Caco-2 (cell line): ENCODE measurements at regions not wholly inside any gene's neighbourhood (a gene's known extent, or its start where the extent isn't known, plus 50 kb on each side); places are given as distances from the start of the nearest gene placed in this dataset.

Experiments used
- BruUV-seq: library from RNA; stranded (reverse); fragments of 400-500 nt; replicated peaks from 2 replicates; lab custom pipeline; 2021; lab: Mats Ljungman, UMichigan
- CTCF ChIA-PET: fragments of 300-600 bp; sonication (Branson Sonifier 250); formaldehyde crosslinking; loops from one replicate; lab custom pipeline; 2022; ENCODE audit warnings: antibody characterized with exemption; lab: Charles Lee
- POLR2A ChIA-PET: fragments of 300-600 bp; sonication (Branson Sonifier 250); formaldehyde crosslinking; loops from one replicate; lab custom pipeline; 2022; ENCODE audit warnings: antibody characterized with exemption; lab: Charles Lee
- DNase-seq, 2 experiments: peaks; one replicate each; pipeline versions ENCODE4 v3.0.0 to v3.0.0-alpha.2; 2020 to 2022
- H3K27me3 ChIP-seq: replicated peaks from 2 replicates; pipeline ENCODE4 v1.6.0; 2011; ENCODE audit warnings: low read length; ENCODE audit not compliant: control insufficient read depth, insufficient read depth
- H3K36me3 ChIP-seq: 2 replicates; pipeline ENCODE4 v1.5.1; 2011; ENCODE audit warnings: low read length; ENCODE audit not compliant: control insufficient read depth, insufficient read depth
- H3K4me1 ChIP-seq: fragments of 250-450 bp; sonication (Bioruptor Pico); 2 replicates; pipeline ENCODE4 v1.5.1; 2020; ENCODE audit warnings: mild to moderate bottlenecking
- H3K4me3 ChIP-seq: 2 replicates; pipeline ENCODE4 v1.5.1; 2011; ENCODE audit warnings: low read depth, mild to moderate bottlenecking, control low read depth, low read length
- H3K9me3 ChIP-seq: fragments of 250-450 bp; sonication (Bioruptor Pico); 2 replicates; pipeline ENCODE4 v1.5.1; 2020; ENCODE audit warnings: mild to moderate bottlenecking, moderate library complexity
- H3K27ac Mint-ChIP-seq: one replicate; pipeline ENCODE4 v1.8.0; 2022; ENCODE audit warnings: mixed read lengths; ENCODE audit not compliant: unreplicated experiment
- H3K27me3 Mint-ChIP-seq: one replicate; pipeline ENCODE4 v1.8.0; 2022; ENCODE audit warnings: mixed read lengths; ENCODE audit not compliant: insufficient read depth, unreplicated experiment
- H3K36me3 Mint-ChIP-seq: one replicate; pipeline ENCODE4 v1.8.0; 2022; ENCODE audit warnings: mild to moderate bottlenecking, mixed read lengths; ENCODE audit not compliant: insufficient read depth, unreplicated experiment
- H3K4me1 Mint-ChIP-seq: one replicate; pipeline ENCODE4 v1.8.0; 2022; ENCODE audit warnings: low read depth, mixed read lengths; ENCODE audit not compliant: unreplicated experiment
- H3K4me3 Mint-ChIP-seq: one replicate; pipeline ENCODE4 v1.8.0; 2022; ENCODE audit warnings: mild to moderate bottlenecking, moderate library complexity, mixed read lengths; ENCODE audit not compliant: unreplicated experiment
- H3K9me3 Mint-ChIP-seq: one replicate; pipeline ENCODE4 v1.8.0; 2022; ENCODE audit warnings: mixed read lengths; ENCODE audit not compliant: unreplicated experiment
- intact Hi-C: fragments of 100-400 bp; cut with micrococcal nuclease; formaldehyde crosslinking; loops from one replicate; pipeline ENCODE4 v1.10.0; 2022; ENCODE audit not compliant: unreplicated experiment
- TF ChIP-seq, protein P1 (sequence below), 2 experiments: fragments of 200-600 bp in 1 of 2; IDR thresholded peaks; 1 replicate in 1 of 2; 2 replicates in 1 of 2; pipeline versions ENCODE4 v1.5.1 to v1.8.0; 2011 to 2022; ENCODE audit warnings: antibody characterized with exemption in 1 of 2, control low read depth in 1 of 2, inconsistent platforms in 1 of 2, low read depth in 1 of 2, low read length in 1 of 2, mild to moderate bottlenecking in 1 of 2, moderate library complexity in 1 of 2; ENCODE audit not compliant: insufficient read depth in 1 of 2, severe bottlenecking in 1 of 2, unreplicated experiment in 1 of 2

DNA sequence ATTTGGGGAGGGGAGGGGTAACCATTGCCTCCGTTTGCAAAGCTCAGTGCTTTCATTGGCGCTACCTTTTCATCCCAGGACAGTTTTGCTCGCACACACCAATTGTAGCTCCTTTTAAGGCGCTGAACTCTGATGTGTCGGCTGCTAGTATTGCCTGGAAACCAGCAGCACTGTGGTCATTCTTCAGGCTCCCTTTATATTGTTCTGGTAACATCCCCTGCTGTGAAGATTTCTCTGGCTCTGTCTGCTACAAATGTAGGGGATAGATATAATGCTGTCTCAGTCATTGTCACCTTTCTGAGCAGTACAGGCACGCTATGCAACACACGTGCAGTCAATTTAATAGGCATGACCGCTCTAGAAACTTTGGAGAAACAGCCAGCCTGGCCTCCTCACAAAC lies 172.9 kb upstream of the SASH1 start:
- no peaks in the 10 kb centered on the region for H3K9me3 Mint-ChIP-seq
- TF ChIP-seq, protein P1, sequence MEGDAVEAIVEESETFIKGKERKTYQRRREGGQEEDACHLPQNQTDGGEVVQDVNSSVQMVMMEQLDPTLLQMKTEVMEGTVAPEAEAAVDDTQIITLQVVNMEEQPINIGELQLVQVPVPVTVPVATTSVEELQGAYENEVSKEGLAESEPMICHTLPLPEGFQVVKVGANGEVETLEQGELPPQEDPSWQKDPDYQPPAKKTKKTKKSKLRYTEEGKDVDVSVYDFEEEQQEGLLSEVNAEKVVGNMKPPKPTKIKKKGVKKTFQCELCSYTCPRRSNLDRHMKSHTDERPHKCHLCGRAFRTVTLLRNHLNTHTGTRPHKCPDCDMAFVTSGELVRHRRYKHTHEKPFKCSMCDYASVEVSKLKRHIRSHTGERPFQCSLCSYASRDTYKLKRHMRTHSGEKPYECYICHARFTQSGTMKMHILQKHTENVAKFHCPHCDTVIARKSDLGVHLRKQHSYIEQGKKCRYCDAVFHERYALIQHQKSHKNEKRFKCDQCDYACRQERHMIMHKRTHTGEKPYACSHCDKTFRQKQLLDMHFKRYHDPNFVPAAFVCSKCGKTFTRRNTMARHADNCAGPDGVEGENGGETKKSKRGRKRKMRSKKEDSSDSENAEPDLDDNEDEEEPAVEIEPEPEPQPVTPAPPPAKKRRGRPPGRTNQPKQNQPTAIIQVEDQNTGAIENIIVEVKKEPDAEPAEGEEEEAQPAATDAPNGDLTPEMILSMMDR (IDR thresholded peaks at IDR 0.05; ENCODE audit: insufficient read depth in 1 of 2, low read depth in 1 of 2, low read length in 1 of 2, severe bottlenecking in 1 of 2, unreplicated experiment in 1 of 2): no peak
- H3K36me3 Mint-ChIP-seq: no peaks in the 10 kb centered on the region
- no peak overlapping the region for H3K4me3 ChIP-seq
- H3K36me3 ChIP-seq: no peaks in the 10 kb centered on the region
- no peaks in the 10 kb centered on the region for H3K27me3 ChIP-seq
- CTCF ChIA-PET: no interaction called here
- POLR2A ChIA-PET: no interaction called here
- H3K27me3 Mint-ChIP-seq: no peaks in the 10 kb centered on the region
- no peaks in the 10 kb centered on the region for H3K4me1 Mint-ChIP-seq
- no peaks in the 10 kb centered on the region for H3K9me3 ChIP-seq
- H3K4me3 Mint-ChIP-seq: no peak overlapping the region
- intact Hi-C loops: loop anchor here (5.0 kb wide), 2 partner anchors 197 to 382 kb away; no protein-coding TSS in a partner anchor
- H3K27ac Mint-ChIP-seq: no peak overlapping the region
- H3K4me1 ChIP-seq: no peaks in the 10 kb centered on the region
- BruUV-seq: no TSS peak
- no peak for DNase-seq

- Mint-ChIP-seq H3K27me3 (no peaks in the 10 kb centered on the region), H3K4me1 (no peaks in the 10 kb centered on the region), H3K27ac (no peak overlapping the region), H3K36me3 (no peaks in the 10 kb centered on the region), H3K9me3 (no peaks in the 10 kb centered on the region), H3K4me3 (no peak overlapping the region)
- ChIA-PET POLR2A (no interaction called here), CTCF (no interaction called here)
- DNase-seq: no peak
- no peaks in the 10 kb centered on the region for H3K36me3 ChIP-seq
- intact Hi-C loops: no loop called here
- TF ChIP-seq, protein P1 (IDR thresholded peaks at IDR 0.05; ENCODE audit: insufficient read depth in 1 of 2, low read depth in 1 of 2, low read length in 1 of 2, severe bottlenecking in 1 of 2, unreplicated experiment in 1 of 2): no peak
- no TSS peak for BruUV-seq
- no peak overlapping the region for H3K4me3 ChIP-seq
- H3K9me3 ChIP-seq: no peaks in the 10 kb centered on the region
- no peaks in the 10 kb centered on the region for H3K4me1 ChIP-seq
- no peaks in the 10 kb centered on the region for H3K27me3 ChIP-seq
These were observed 172.4 kb upstream of the SASH1 start for GRCh38 chr6:148170286-148170685.

GRCh38 chr6:148173548-148173947 lies 169.1 kb upstream of the SASH1 start:
- intact Hi-C loops: no loop called here
- no peaks in the 10 kb centered on the region for H3K36me3 ChIP-seq
- peaks cover 5% of the 10 kb centered on the region for H3K36me3 Mint-ChIP-seq
- POLR2A ChIA-PET: no interaction called here
- no peaks in the 10 kb centered on the region for H3K4me1 ChIP-seq
- DNase-seq: no peak
- no peak overlapping the region for H3K27ac Mint-ChIP-seq
- no peaks in the 10 kb centered on the region for H3K27me3 ChIP-seq
- H3K4me1 Mint-ChIP-seq: no peaks in the 10 kb centered on the region
- no peak overlapping the region for H3K4me3 ChIP-seq
- TF ChIP-seq, protein P1 (IDR thresholded peaks at IDR 0.05; ENCODE audit: insufficient read depth in 1 of 2, low read depth in 1 of 2, low read length in 1 of 2, severe bottlenecking in 1 of 2, unreplicated experiment in 1 of 2): no peak
- no TSS peak for BruUV-seq
- no peak overlapping the region for H3K4me3 Mint-ChIP-seq
- no peaks in the 10 kb centered on the region for H3K27me3 Mint-ChIP-seq
- no peaks in the 10 kb centered on the region for H3K9me3 ChIP-seq
- H3K9me3 Mint-ChIP-seq: no peaks in the 10 kb centered on the region
- CTCF ChIA-PET: interaction anchor here (1.1 kb wide), 1 partner anchor 292 kb away, joined by 3 read pairs; no protein-coding TSS in a partner anchor
